CD14-positive monocyte (primary cell): ENCODE measurements at regions not wholly inside any gene's neighbourhood (a gene's known extent, or its start where the extent isn't known, plus 50 kb on each side); places are given as distances from the start of the nearest gene placed in this dataset.

Experiments used
- DNase-seq, 3 donors: peaks; one replicate each; pipeline ENCODE4 v3.0.0-alpha.2; 2011 to 2022
- H2AFZ ChIP-seq: 2 replicates; pipeline ENCODE4 v1.6.0; 2012; ENCODE audit warnings: mild to moderate bottlenecking, low read depth, low read length, inconsistent platforms; ENCODE audit not compliant: insufficient read depth, poor library complexity, severe bottlenecking
- H3K27ac ChIP-seq, 2 donors: 1 replicate in 1 of 2; 2 replicates in 1 of 2; pipeline ENCODE4 v1.5.1; 2012 to 2013; ENCODE audit warnings: low read length in 2 of 2, control low read depth in 1 of 2, inconsistent platforms in 1 of 2, low read depth in 1 of 2, mild to moderate bottlenecking in 1 of 2
- H3K27me3 ChIP-seq, 2 donors: one replicate each; pipeline versions ENCODE4 v1.6.0 to v1.6.1; 2011 to 2013; ENCODE audit warnings: low read length in 2 of 2; ENCODE audit not compliant: control insufficient read depth in 2 of 2, insufficient read depth in 2 of 2
- H3K36me3 ChIP-seq, 2 donors: replicated peaks in 1 of 2; 1 replicate in 1 of 2; 2 replicates in 1 of 2; pipeline versions ENCODE4 v1.5.1 to v1.6.1; 2012 to 2013; ENCODE audit warnings: low read length in 2 of 2, control low read depth in 1 of 2, inconsistent platforms in 1 of 2, mild to moderate bottlenecking in 1 of 2; ENCODE audit not compliant: insufficient read depth in 2 of 2, control insufficient read depth in 1 of 2
- H3K4me1 ChIP-seq, 2 donors: 1 replicate in 1 of 2; 2 replicates in 1 of 2; pipeline versions ENCODE4 v1.5.1 to v1.6.1; 2012 to 2013; ENCODE audit warnings: low read length in 2 of 2, control low read depth in 1 of 2, inconsistent platforms in 1 of 2, mild to moderate bottlenecking in 1 of 2, moderate library complexity in 1 of 2; ENCODE audit not compliant: insufficient read depth in 2 of 2, control insufficient read depth in 1 of 2
- H3K4me2 ChIP-seq: replicated peaks from 2 replicates; pipeline ENCODE3; 2012; ENCODE audit warnings: low read length, moderate library complexity, mild to moderate bottlenecking; ENCODE audit not compliant: poor library complexity, severe bottlenecking; ENCODE audit errors: extremely low read depth
- H3K4me3 ChIP-seq, 3 experiments: fragments of 200-600 bp in 1 of 3; sonication (generic) in 1 of 3; replicated peaks in 1 of 3; 1 replicate in 2 of 3; 2 replicates in 1 of 3; pipeline ENCODE4 v1.5.1; 2011 to 2013; ENCODE audit warnings: low read length in 3 of 3, mild to moderate bottlenecking in 3 of 3, control low read depth in 2 of 3, low read depth in 2 of 3, inconsistent platforms in 1 of 3, moderate library complexity in 1 of 3
- H3K79me2 ChIP-seq: 2 replicates; pipeline ENCODE4 v1.6.0; 2012; ENCODE audit warnings: mild to moderate bottlenecking, control low read depth, inconsistent platforms, low read length, moderate library complexity; ENCODE audit not compliant: insufficient read depth
- H3K9ac ChIP-seq: 2 replicates; pipeline ENCODE4 v1.6.0; 2017; ENCODE audit warnings: low read length, mild to moderate bottlenecking; ENCODE audit not compliant: insufficient read depth, poor library complexity, severe bottlenecking
- H3K9me3 ChIP-seq, 2 donors: replicated peaks in 1 of 2; 1 replicate in 1 of 2; 2 replicates in 1 of 2; pipeline versions ENCODE4 v1.5.1 to v1.6.1; 2012 to 2013; ENCODE audit warnings: low read length in 2 of 2, control low read depth in 1 of 2; ENCODE audit not compliant: control insufficient read depth in 1 of 2, insufficient read depth in 1 of 2
- H4K20me1 ChIP-seq: 2 replicates; pipeline ENCODE4 v1.6.0; 2012; ENCODE audit warnings: mild to moderate bottlenecking, low read length, control low read depth, moderate library complexity; ENCODE audit not compliant: insufficient read depth
- H3K27ac Mint-ChIP-seq, 7 donors: one replicate each; pipeline ENCODE4 v1.8.0; 2020; ENCODE audit warnings: mild to moderate bottlenecking in 7 of 7, mixed read lengths in 7 of 7, moderate library complexity in 6 of 7, inconsistent platforms in 2 of 7
- H3K27me3 Mint-ChIP-seq, 3 donors: one replicate each; pipeline ENCODE4 v1.8.0; 2021 to 2022; ENCODE audit warnings: low read depth in 3 of 3, mild to moderate bottlenecking in 3 of 3, mixed read lengths in 3 of 3, moderate library complexity in 3 of 3, inconsistent platforms in 1 of 3
- H3K36me3 Mint-ChIP-seq, 2 donors: one replicate each; pipeline ENCODE4 v1.8.0; 2020; ENCODE audit warnings: mixed read lengths in 2 of 2, inconsistent platforms in 1 of 2, mild to moderate bottlenecking in 1 of 2
- H3K4me1 Mint-ChIP-seq: one replicate; pipeline ENCODE4 v1.8.0; 2020; ENCODE audit warnings: mild to moderate bottlenecking, mixed read lengths
- H3K4me3 Mint-ChIP-seq, 2 donors: one replicate each; pipeline ENCODE4 v1.8.0; 2020; ENCODE audit warnings: mild to moderate bottlenecking in 2 of 2, mixed read lengths in 2 of 2, moderate library complexity in 1 of 2
- H3K9me3 Mint-ChIP-seq, 7 donors: one replicate each; pipeline ENCODE4 v1.8.0; 2020 to 2022; ENCODE audit warnings: mixed read lengths in 7 of 7, mild to moderate bottlenecking in 6 of 7, moderate library complexity in 6 of 7, inconsistent platforms in 2 of 7
- WGBS: methylation state at CpG from one replicate; pipeline ENCODE4 v1.1.5; 2013; ENCODE audit warnings: missing lambda C conversion rate; ENCODE audit not compliant: insufficient coverage; 5-methylcytosine and 5-hydroxymethylcytosine counted together
- intact Hi-C, 2 donors: fragments of 100-400 bp; cut with micrococcal nuclease; formaldehyde crosslinking; loops; one replicate each; pipeline versions ENCODE4 v1.15.0 to v1.15.1; 2023
- TF ChIP-seq, protein P1 (sequence below): fragments of 200-600 bp; IDR thresholded peaks from one replicate; pipeline ENCODE4 v1.8.0; 2022; ENCODE audit warnings: antibody characterized with exemption, mild to moderate bottlenecking

DNA sequence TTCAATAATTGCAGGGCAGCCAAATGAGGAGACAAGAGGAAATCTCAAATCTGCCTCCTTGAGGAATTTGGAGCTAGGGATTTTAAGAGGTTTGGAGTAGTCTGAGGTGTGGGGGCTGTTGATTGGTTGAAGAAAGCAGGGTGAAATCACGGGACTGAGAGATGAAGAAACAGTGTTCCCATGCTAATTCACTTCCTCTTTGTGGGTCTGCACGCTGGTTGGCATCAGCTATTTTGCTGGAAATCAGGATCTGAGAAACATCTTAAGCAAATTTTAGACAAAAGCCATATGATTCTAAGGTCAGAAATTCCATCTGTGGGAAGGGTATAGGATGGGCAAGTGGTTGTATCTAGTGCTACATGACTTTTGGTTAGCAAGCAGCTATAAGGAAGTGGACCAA lies 107.1 kb upstream of the PAXBP1 start:
- H3K4me3 Mint-ChIP-seq, result peak overlapping the region in 1 of 2 donors; percentile 58
- H4K20me1 ChIP-seq, result no peaks in the 10 kb centered on the region
- 0% methylated on average over 2 of the region's 2 CpGs for WGBS
- peaks cover 10% of the 10 kb centered on the region for H3K4me1 Mint-ChIP-seq
- peak overlapping the region in 4 of 7 donors; percentile 0 to 64 (median 48) for H3K27ac Mint-ChIP-seq
- no peaks in the 10 kb centered on the region for H3K9me3 ChIP-seq
- H3K27ac ChIP-seq, result peak overlapping the region in 1 of 2 donors; percentile 41
- H3K36me3 Mint-ChIP-seq, result no peaks in the 10 kb centered on the region
- H3K4me1 ChIP-seq, result peaks cover 13 to 21% of the 10 kb centered on the region in 2 donors
- H2AFZ ChIP-seq, result no peak overlapping the region
- H3K79me2 ChIP-seq, result no peaks in the 10 kb centered on the region
- intact Hi-C loops, result no loop called here
- DNase-seq, result peak; percentile 45 to 70 (median 54)
- H3K4me2 ChIP-seq, result peak overlapping the region; percentile 29
- H3K36me3 ChIP-seq, result no peaks in the 10 kb centered on the region
- H3K27me3 Mint-ChIP-seq, result peaks cover 7 to 12% (median 7%) of the 10 kb centered on the region in 3 donors
- H3K27me3 ChIP-seq, result no peaks in the 10 kb centered on the region
- no peak overlapping the region for H3K9ac ChIP-seq
- TF ChIP-seq, protein P1, sequence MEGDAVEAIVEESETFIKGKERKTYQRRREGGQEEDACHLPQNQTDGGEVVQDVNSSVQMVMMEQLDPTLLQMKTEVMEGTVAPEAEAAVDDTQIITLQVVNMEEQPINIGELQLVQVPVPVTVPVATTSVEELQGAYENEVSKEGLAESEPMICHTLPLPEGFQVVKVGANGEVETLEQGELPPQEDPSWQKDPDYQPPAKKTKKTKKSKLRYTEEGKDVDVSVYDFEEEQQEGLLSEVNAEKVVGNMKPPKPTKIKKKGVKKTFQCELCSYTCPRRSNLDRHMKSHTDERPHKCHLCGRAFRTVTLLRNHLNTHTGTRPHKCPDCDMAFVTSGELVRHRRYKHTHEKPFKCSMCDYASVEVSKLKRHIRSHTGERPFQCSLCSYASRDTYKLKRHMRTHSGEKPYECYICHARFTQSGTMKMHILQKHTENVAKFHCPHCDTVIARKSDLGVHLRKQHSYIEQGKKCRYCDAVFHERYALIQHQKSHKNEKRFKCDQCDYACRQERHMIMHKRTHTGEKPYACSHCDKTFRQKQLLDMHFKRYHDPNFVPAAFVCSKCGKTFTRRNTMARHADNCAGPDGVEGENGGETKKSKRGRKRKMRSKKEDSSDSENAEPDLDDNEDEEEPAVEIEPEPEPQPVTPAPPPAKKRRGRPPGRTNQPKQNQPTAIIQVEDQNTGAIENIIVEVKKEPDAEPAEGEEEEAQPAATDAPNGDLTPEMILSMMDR, result no peak
- peaks cover 0 to 7% (median 3%) of the 10 kb centered on the region in 7 donors for H3K9me3 Mint-ChIP-seq
- H3K4me3 ChIP-seq, result no peak overlapping the region

DNA sequence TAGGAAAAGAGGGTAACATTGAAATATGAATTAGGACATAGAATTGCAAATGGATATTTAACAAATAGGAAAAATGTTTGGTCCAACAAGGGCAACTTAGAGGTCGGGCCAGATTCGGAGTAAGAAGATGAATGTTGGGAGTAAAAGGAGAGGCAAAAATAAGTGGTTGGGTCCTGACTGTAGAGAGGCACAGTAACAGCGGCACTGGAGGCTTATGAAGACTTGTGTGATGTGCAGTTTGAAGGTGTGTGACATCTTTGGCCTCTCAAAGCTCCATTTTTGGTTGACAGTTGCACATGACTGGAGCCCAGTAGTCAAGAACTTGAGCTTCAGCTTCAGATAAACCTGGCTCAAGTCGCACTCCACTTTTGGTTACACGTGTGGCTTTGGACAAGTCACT lies 109.9 kb upstream of the PAXBP1 start:
- Histone ChIP-seq H3K4me3 (no peak overlapping the region), H3K27ac (no peak overlapping the region), H3K79me2 (no peaks in the 10 kb centered on the region), H4K20me1 (no peaks in the 10 kb centered on the region), H3K9ac (no peak overlapping the region), H3K27me3 (no peaks in the 10 kb centered on the region), H3K9me3 (no peaks in the 10 kb centered on the region), H3K36me3 (no peaks in the 10 kb centered on the region), H3K4me2 (no peak overlapping the region), H3K4me1 (peaks cover 13 to 21% of the 10 kb centered on the region in 2 donors), H2AFZ (no peak overlapping the region)
- Mint-ChIP-seq H3K36me3 (no peaks in the 10 kb centered on the region), H3K27ac (no peak overlapping the region), H3K4me1 (peaks cover 10% of the 10 kb centered on the region), H3K4me3 (peak overlapping the region in 1 of 2 donors; percentile 31), H3K27me3 (peaks cover 6 to 10% (median 6%) of the 10 kb centered on the region in 3 donors), H3K9me3 (peaks cover 0 to 12% (median 7%) of the 10 kb centered on the region in 7 donors)
- TF ChIP-seq, protein P1, result no peak
- DNase-seq, result no peak
- 93% methylated on average over 3 of the region's 5 CpGs for WGBS
- intact Hi-C loops, result no loop called here
